Panc1 (cell line): ENCODE measurements at regions not wholly inside any gene's neighbourhood (a gene's known extent, or its start where the extent isn't known, plus 50 kb on each side); places are given as distances from the start of the nearest gene placed in this dataset.

Experiments
- ATAC-seq: fragments of 200-7000 bp; cut with Tn5 transposase; 2 replicates; pipeline ENCODE4 v1.9.1; 2020; ENCODE audit warnings: mild to moderate bottlenecking, moderate library complexity
- BruUV-seq: library from RNA; stranded (reverse); fragments of 400-500 nt; replicated peaks from 2 replicates; lab custom pipeline; 2021; lab: Mats Ljungman, UMichigan
- CTCF ChIA-PET: fragments of 300-600 bp; sonication (Branson Sonifier 250); formaldehyde crosslinking; loops from one replicate; lab custom pipeline; 2022; ENCODE audit warnings: antibody characterized with exemption; lab: Charles Lee
- POLR2A ChIA-PET: fragments of 300-600 bp; sonication (Branson Sonifier 250); formaldehyde crosslinking; loops from one replicate; lab custom pipeline; 2022; ENCODE audit warnings: antibody characterized with exemption; lab: Charles Lee
- DNase-seq: peaks from one replicate; pipeline ENCODE4 v3.0.0-alpha.2; 2010; ENCODE audit warnings: low read depth, low spot score
- H3K27ac ChIP-seq: 2 replicates; pipeline ENCODE4 v1.5.1; 2011; ENCODE audit warnings: mild to moderate bottlenecking, low read length, inconsistent platforms
- H3K27me3 ChIP-seq: fragments of 200-500 bp; sonication (Bioruptor generic); 2 replicates; pipeline ENCODE4 v1.6.0; 2014; ENCODE audit warnings: low read length, inconsistent platforms; ENCODE audit not compliant: control insufficient read depth, insufficient read depth
- H3K36me3 ChIP-seq: fragments of 200-500 bp; sonication (Bioruptor generic); 2 replicates; pipeline ENCODE4 v1.5.1; 2014; ENCODE audit warnings: inconsistent platforms, mild to moderate bottlenecking, low read length, moderate library complexity; ENCODE audit not compliant: control insufficient read depth, insufficient read depth
- H3K4me1 ChIP-seq: 2 replicates; pipeline ENCODE4 v1.5.1; 2011; ENCODE audit warnings: inconsistent platforms, mild to moderate bottlenecking, low read length, moderate library complexity; ENCODE audit not compliant: control insufficient read depth, insufficient read depth
- H3K4me3 ChIP-seq, 2 experiments: 2 replicates each; pipeline ENCODE4 v1.5.1; 2011 to 2012; ENCODE audit warnings: low read depth in 2 of 2, low read length in 2 of 2, mild to moderate bottlenecking in 2 of 2, inconsistent platforms in 1 of 2, moderate library complexity in 1 of 2
- H3K9me3 ChIP-seq: fragments of 200-500 bp; sonication (Bioruptor generic); 2 replicates; pipeline ENCODE4 v1.5.1; 2014; ENCODE audit warnings: low read depth, mild to moderate bottlenecking, inconsistent platforms, low read length, moderate library complexity; ENCODE audit not compliant: control insufficient read depth, insufficient read depth
- CTCF ChIP-seq: fragments of 450-650 bp; IDR thresholded peaks from 2 replicates; pipeline ENCODE4 v1.5.1; 2017; ENCODE audit warnings: mild to moderate bottlenecking
- POLR2AphosphoS5 ChIP-seq: IDR thresholded peaks from 2 replicates; pipeline ENCODE4 v1.6.1; 2012; ENCODE audit warnings: mild to moderate bottlenecking, low read depth, low read length, moderate library complexity
- REST ChIP-seq, 2 experiments: IDR thresholded peaks; 2 replicates each; pipeline ENCODE4 v1.6.1; 2011 to 2012; ENCODE audit warnings: low read depth in 2 of 2, control low read depth in 1 of 2, low read length in 1 of 2, mild to moderate bottlenecking in 1 of 2, moderate library complexity in 1 of 2; ENCODE audit not compliant: insufficient read depth in 1 of 2
- SIN3A ChIP-seq: IDR thresholded peaks from 2 replicates; pipeline ENCODE4 v1.6.1; 2012; ENCODE audit warnings: low read depth, mild to moderate bottlenecking, low read length, moderate library complexity, borderline replicate concordance; ENCODE audit not compliant: insufficient read depth
- TCF7L2 ChIP-seq: IDR thresholded peaks from 2 replicates; pipeline ENCODE4 v1.6.1; 2011; ENCODE audit warnings: mild to moderate bottlenecking, low read depth, low read length, inconsistent platforms
- in situ Hi-C: cut with HindIII; loops from 2 replicates; pipeline ENCODE4 v1.10.0; 2016; ENCODE audit warnings: low sequenced_read_pairs, low pct_unique_long_range_greater_than_20kb
- intact Hi-C: fragments of 100-400 bp; cut with micrococcal nuclease; formaldehyde crosslinking; loops from one replicate; pipeline ENCODE4 v1.10.0; 2022; ENCODE audit not compliant: unreplicated experiment

GRCh38 chr2:128374001-128374710, 55.5 kb upstream of the HS6ST1 start:
- peak; percentile 26; the same call in 1 of the 2 replicates for ATAC-seq
- Histone ChIP-seq H3K4me1 (peaks cover 1% of the 10 kb centered on the region; the same call in 1 of the 2 replicates), H3K27ac (no peak overlapping the region), H3K27me3 (no peaks in the 10 kb centered on the region), H3K9me3 (no peaks in the 10 kb centered on the region), H3K36me3 (no peaks in the 10 kb centered on the region), H3K4me3 (no peak overlapping the region)
- ChIA-PET CTCF (no interaction called here), POLR2A (no interaction called here)
- in situ Hi-C loops (no loop called here), intact Hi-C loops (no loop called here)
- no peak for TF ChIP-seq CTCF
- TF ChIP-seq REST (IDR thresholded peaks at IDR 0.05; ENCODE audit: insufficient read depth in 1 of 2, low read depth in 2 of 2, low read length in 1 of 2): no peak
- DNase-seq: no peak
- no TSS peak for BruUV-seq

GRCh38 chr2:128374711-128375413, 56.2 kb upstream of the HS6ST1 start:
- Histone ChIP-seq H3K9me3 (no peaks in the 10 kb centered on the region), H3K4me1 (peaks cover 6% of the 10 kb centered on the region; the same call in 1 of the 2 replicates), H3K36me3 (no peaks in the 10 kb centered on the region), H3K27ac (no peak overlapping the region), H3K27me3 (no peaks in the 10 kb centered on the region), H3K4me3 (no peak overlapping the region)
- in situ Hi-C loops (no loop called here), intact Hi-C loops (no loop called here)
- ChIA-PET CTCF (no interaction called here), POLR2A (no interaction called here)
- ATAC-seq (no peak), DNase-seq (no peak)
- TF ChIP-seq POLR2AphosphoS5 (no peak), REST (IDR thresholded peaks at IDR 0.05; ENCODE audit: insufficient read depth in 1 of 2, low read depth in 2 of 2, low read length in 1 of 2) (no peak), TCF7L2 (no peak), SIN3A (no peak), CTCF (no peak)
- BruUV-seq: no TSS peak
